GM23338 (cell line): ENCODE measurements at regions not wholly inside any gene's neighbourhood (a gene's known extent, or its start where the extent isn't known, plus 50 kb on each side); places are given as distances from the start of the nearest gene placed in this dataset.

ENCODE experiments used
- ATAC-seq: fragments of 200-7000 bp; cut with Tn5 transposase; 3 replicates; pipeline ENCODE4 v1.9.1; 2020
- DNase-seq: peaks from one replicate; pipeline ENCODE4 v3.0.0-alpha.2; 2015; ENCODE audit warnings: low spot score
- H2AFZ ChIP-seq: fragments of 200-600 bp; sonication (generic); 2 replicates; pipeline ENCODE4 v1.8.0; 2016; ENCODE audit warnings: antibody characterized with exemption, mild to moderate bottlenecking, moderate library complexity
- H3F3A ChIP-seq: fragments of 200-600 bp; sonication (generic); replicated peaks from 2 replicates; pipeline ENCODE4 v1.8.0; 2017; ENCODE audit warnings: antibody characterized with exemption, mixed run types, low read depth
- H3K27ac ChIP-seq: fragments of 200-600 bp; sonication (generic); 2 replicates; pipeline ENCODE4 v1.6.1; 2016; ENCODE audit warnings: low read depth
- H3K27me3 ChIP-seq: fragments of 200-600 bp; sonication (generic); 2 replicates; pipeline ENCODE4 v1.8.0; 2016; ENCODE audit warnings: mild to moderate bottlenecking, mixed run types, moderate library complexity; ENCODE audit not compliant: insufficient read depth
- H3K36me3 ChIP-seq: fragments of 200-600 bp; sonication (generic); 2 replicates; pipeline ENCODE4 v1.8.0; 2016; ENCODE audit warnings: mild to moderate bottlenecking; ENCODE audit not compliant: insufficient read depth
- H3K4me1 ChIP-seq: fragments of 200-600 bp; sonication (generic); 2 replicates; pipeline ENCODE4 v1.8.0; 2016; ENCODE audit warnings: mild to moderate bottlenecking, moderate library complexity; ENCODE audit not compliant: insufficient read depth
- H3K4me2 ChIP-seq: fragments of 200-600 bp; sonication (generic); 2 replicates; pipeline ENCODE4 v1.7.1; 2017; ENCODE audit warnings: mixed run types
- H3K4me3 ChIP-seq: fragments of 200-600 bp; sonication (generic); 2 replicates; pipeline ENCODE4 v1.6.1; 2016; ENCODE audit warnings: mixed run types
- H3K79me2 ChIP-seq: fragments of 200-600 bp; sonication (generic); replicated peaks from 2 replicates; pipeline ENCODE4 v1.8.0; 2017; ENCODE audit warnings: mild to moderate bottlenecking; ENCODE audit not compliant: insufficient read depth
- H3K9me2 ChIP-seq: fragments of 200-600 bp; sonication (generic); 2 replicates; pipeline ENCODE4 v1.8.0; 2017; ENCODE audit not compliant: insufficient read depth
- H4K20me1 ChIP-seq: fragments of 200-600 bp; sonication (generic); replicated peaks from 2 replicates; pipeline ENCODE4 v1.8.0; 2017; ENCODE audit warnings: mild to moderate bottlenecking; ENCODE audit not compliant: insufficient read depth
- H3K27ac Mint-ChIP-seq: 2 replicates; pipeline ENCODE4 v1.8.0; 2020; ENCODE audit warnings: inconsistent platforms, mild to moderate bottlenecking, moderate library complexity, mixed read lengths
- H3K27me3 Mint-ChIP-seq: 3 replicates; pipeline ENCODE4 v1.8.0; 2022; ENCODE audit warnings: low read depth, mild to moderate bottlenecking, moderate library complexity, mixed read lengths, inconsistent platforms; ENCODE audit not compliant: insufficient read depth, poor library complexity
- H3K36me3 Mint-ChIP-seq: 3 replicates; pipeline ENCODE4 v1.8.0; 2021; ENCODE audit warnings: low read depth, mild to moderate bottlenecking, inconsistent platforms, moderate library complexity, mixed read lengths
- H3K4me1 Mint-ChIP-seq: 3 replicates; pipeline ENCODE4 v1.8.0; 2020; ENCODE audit warnings: mild to moderate bottlenecking, inconsistent platforms, mixed read lengths
- H3K4me3 Mint-ChIP-seq: 3 replicates; pipeline ENCODE4 v1.8.0; 2021; ENCODE audit warnings: moderate library complexity, mild to moderate bottlenecking, inconsistent platforms, mixed read lengths
- H3K9me3 Mint-ChIP-seq: 3 replicates; pipeline ENCODE4 v1.8.0; 2020; ENCODE audit warnings: moderate library complexity, mild to moderate bottlenecking, inconsistent platforms, mixed read lengths
- CREB1 ChIP-seq: fragments of 250-450 bp; sonication (Bioruptor Pico); IDR thresholded peaks from 2 replicates; pipeline ENCODE4 v1.5.0; 2020; ENCODE audit warnings: low read depth, mild to moderate bottlenecking, moderate library complexity
- EZH2 ChIP-seq: fragments of 200-600 bp; sonication (generic); IDR thresholded peaks from one replicate; pipeline ENCODE4 v1.8.0; 2017; ENCODE audit warnings: antibody characterized with exemption, mild to moderate bottlenecking, low read depth; ENCODE audit not compliant: unreplicated experiment
- EZH2phosphoT487 ChIP-seq: fragments of 200-600 bp; sonication (generic); IDR thresholded peaks from one replicate; pipeline ENCODE4 v1.8.1; 2018; ENCODE audit warnings: antibody characterized with exemption; ENCODE audit not compliant: unreplicated experiment
- JUNB ChIP-seq: IDR thresholded peaks from one replicate; pipeline ENCODE4 v1.6.1; 2016; ENCODE audit warnings: antibody characterized with exemption; ENCODE audit not compliant: unreplicated experiment
- NANOG ChIP-seq: IDR thresholded peaks from 2 replicates; pipeline ENCODE4 v1.6.1; 2016; ENCODE audit warnings: antibody characterized with exemption, borderline replicate concordance
- POLR2AphosphoS5 ChIP-seq: IDR thresholded peaks from 2 replicates; pipeline ENCODE4 v1.6.1; 2016; ENCODE audit warnings: antibody characterized with exemption, low read depth
- STAT1 ChIP-seq: IDR thresholded peaks from one replicate; pipeline ENCODE4 v1.6.1; 2016; ENCODE audit warnings: antibody characterized with exemption; ENCODE audit not compliant: unreplicated experiment
- ZNF114 ChIP-seq: fragments of 250-450 bp; sonication (Bioruptor Pico); IDR thresholded peaks from 2 replicates; pipeline ENCODE4 v1.5.0; 2020; ENCODE audit warnings: mild to moderate bottlenecking, moderate library complexity
- ZNF331 ChIP-seq: fragments of 250-450 bp; sonication (Bioruptor Pico); IDR thresholded peaks from 2 replicates; pipeline ENCODE4 v1.5.0; 2020; ENCODE audit warnings: low read depth, mild to moderate bottlenecking, moderate library complexity
- TF ChIP-seq, protein P1 (sequence below): IDR thresholded peaks from one replicate; pipeline ENCODE4 v1.6.1; 2018; ENCODE audit warnings: antibody characterized with exemption; ENCODE audit not compliant: unreplicated experiment
- TF ChIP-seq, protein P2 (sequence below): IDR thresholded peaks from 2 replicates; pipeline ENCODE4 v1.6.1; 2016; ENCODE audit warnings: antibody characterized with exemption
- TF ChIP-seq, protein P3 (sequence below): fragments of 250-450 bp; sonication (Bioruptor Pico); IDR thresholded peaks from 2 replicates; pipeline ENCODE4 v1.5.0; 2020; ENCODE audit warnings: mild to moderate bottlenecking, moderate library complexity
- TF ChIP-seq, protein P4 (sequence below), 2 experiments: fragments of 200-600 bp in 1 of 2; sonication (generic) in 1 of 2; conservative IDR thresholded peaks; 2 replicates each; pipeline versions ENCODE4 v1.5.1 to v1.6.1; 2016 to 2017; ENCODE audit warnings: antibody characterized with exemption in 2 of 2, low read depth in 2 of 2, mild to moderate bottlenecking in 2 of 2, moderate library complexity in 1 of 2

DNA sequence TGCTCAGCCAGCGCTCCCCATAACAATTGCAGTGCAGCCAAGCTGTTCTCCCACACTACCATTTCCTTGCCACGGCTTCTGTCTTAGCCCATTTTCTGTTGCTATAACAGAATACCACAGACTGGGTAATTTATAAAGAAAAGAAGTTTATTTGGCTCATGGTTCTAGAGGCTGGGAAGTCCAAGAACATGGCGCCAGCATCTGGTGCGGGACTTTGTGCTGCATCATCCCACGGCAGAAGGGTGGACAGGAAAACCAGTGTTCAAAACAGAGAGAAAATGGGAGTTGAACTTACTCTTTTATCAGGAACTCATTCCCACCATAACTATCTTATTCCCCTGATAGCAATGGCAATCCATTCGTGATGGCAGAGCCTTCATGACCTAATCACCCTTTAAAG, 104.6 kb downstream of the FHDC1 start:
- Mint-ChIP-seq H3K27ac (no peak overlapping the region), H3K9me3 (peaks cover 13% of the 10 kb centered on the region; the same call in 2 of the 3 replicates), H3K4me3 (no peak overlapping the region), H3K4me1 (peaks cover 20% of the 10 kb centered on the region), H3K36me3 (peaks cover 16% of the 10 kb centered on the region; the same call in 2 of the 3 replicates), H3K27me3 (no peaks in the 10 kb centered on the region)
- Histone ChIP-seq H3K4me1 (peaks cover 17% of the 10 kb centered on the region), H3K4me3 (no peak overlapping the region), H3F3A (no peaks in the 10 kb centered on the region), H3K79me2 (no peaks in the 10 kb centered on the region), H3K9me2 (peaks cover 13% of the 10 kb centered on the region; the same call in 1 of the 2 replicates), H3K27ac (no peak overlapping the region), H3K27me3 (no peaks in the 10 kb centered on the region), H2AFZ (no peak overlapping the region), H4K20me1 (no peaks in the 10 kb centered on the region), H3K4me2 (no peak overlapping the region), H3K36me3 (peaks cover 12% of the 10 kb centered on the region)
- ATAC-seq (no peak), DNase-seq (no peak)
- TF ChIP-seq, protein P1, sequence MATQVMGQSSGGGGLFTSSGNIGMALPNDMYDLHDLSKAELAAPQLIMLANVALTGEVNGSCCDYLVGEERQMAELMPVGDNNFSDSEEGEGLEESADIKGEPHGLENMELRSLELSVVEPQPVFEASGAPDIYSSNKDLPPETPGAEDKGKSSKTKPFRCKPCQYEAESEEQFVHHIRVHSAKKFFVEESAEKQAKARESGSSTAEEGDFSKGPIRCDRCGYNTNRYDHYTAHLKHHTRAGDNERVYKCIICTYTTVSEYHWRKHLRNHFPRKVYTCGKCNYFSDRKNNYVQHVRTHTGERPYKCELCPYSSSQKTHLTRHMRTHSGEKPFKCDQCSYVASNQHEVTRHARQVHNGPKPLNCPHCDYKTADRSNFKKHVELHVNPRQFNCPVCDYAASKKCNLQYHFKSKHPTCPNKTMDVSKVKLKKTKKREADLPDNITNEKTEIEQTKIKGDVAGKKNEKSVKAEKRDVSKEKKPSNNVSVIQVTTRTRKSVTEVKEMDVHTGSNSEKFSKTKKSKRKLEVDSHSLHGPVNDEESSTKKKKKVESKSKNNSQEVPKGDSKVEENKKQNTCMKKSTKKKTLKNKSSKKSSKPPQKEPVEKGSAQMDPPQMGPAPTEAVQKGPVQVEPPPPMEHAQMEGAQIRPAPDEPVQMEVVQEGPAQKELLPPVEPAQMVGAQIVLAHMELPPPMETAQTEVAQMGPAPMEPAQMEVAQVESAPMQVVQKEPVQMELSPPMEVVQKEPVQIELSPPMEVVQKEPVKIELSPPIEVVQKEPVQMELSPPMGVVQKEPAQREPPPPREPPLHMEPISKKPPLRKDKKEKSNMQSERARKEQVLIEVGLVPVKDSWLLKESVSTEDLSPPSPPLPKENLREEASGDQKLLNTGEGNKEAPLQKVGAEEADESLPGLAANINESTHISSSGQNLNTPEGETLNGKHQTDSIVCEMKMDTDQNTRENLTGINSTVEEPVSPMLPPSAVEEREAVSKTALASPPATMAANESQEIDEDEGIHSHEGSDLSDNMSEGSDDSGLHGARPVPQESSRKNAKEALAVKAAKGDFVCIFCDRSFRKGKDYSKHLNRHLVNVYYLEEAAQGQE, result no peak
- TF ChIP-seq CREB1 (no peak), JUNB (no peak), ZNF114 (CRISPR knock-in tag) (no peak), NANOG (no peak), EZH2phosphoT487 (no peak), STAT1 (no peak), POLR2AphosphoS5 (no peak), EZH2 (no peak), ZNF331 (CRISPR knock-in tag) (no peak)
- TF ChIP-seq, protein P2, sequence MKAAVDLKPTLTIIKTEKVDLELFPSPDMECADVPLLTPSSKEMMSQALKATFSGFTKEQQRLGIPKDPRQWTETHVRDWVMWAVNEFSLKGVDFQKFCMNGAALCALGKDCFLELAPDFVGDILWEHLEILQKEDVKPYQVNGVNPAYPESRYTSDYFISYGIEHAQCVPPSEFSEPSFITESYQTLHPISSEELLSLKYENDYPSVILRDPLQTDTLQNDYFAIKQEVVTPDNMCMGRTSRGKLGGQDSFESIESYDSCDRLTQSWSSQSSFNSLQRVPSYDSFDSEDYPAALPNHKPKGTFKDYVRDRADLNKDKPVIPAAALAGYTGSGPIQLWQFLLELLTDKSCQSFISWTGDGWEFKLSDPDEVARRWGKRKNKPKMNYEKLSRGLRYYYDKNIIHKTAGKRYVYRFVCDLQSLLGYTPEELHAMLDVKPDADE, result no peak
- TF ChIP-seq, protein P3, sequence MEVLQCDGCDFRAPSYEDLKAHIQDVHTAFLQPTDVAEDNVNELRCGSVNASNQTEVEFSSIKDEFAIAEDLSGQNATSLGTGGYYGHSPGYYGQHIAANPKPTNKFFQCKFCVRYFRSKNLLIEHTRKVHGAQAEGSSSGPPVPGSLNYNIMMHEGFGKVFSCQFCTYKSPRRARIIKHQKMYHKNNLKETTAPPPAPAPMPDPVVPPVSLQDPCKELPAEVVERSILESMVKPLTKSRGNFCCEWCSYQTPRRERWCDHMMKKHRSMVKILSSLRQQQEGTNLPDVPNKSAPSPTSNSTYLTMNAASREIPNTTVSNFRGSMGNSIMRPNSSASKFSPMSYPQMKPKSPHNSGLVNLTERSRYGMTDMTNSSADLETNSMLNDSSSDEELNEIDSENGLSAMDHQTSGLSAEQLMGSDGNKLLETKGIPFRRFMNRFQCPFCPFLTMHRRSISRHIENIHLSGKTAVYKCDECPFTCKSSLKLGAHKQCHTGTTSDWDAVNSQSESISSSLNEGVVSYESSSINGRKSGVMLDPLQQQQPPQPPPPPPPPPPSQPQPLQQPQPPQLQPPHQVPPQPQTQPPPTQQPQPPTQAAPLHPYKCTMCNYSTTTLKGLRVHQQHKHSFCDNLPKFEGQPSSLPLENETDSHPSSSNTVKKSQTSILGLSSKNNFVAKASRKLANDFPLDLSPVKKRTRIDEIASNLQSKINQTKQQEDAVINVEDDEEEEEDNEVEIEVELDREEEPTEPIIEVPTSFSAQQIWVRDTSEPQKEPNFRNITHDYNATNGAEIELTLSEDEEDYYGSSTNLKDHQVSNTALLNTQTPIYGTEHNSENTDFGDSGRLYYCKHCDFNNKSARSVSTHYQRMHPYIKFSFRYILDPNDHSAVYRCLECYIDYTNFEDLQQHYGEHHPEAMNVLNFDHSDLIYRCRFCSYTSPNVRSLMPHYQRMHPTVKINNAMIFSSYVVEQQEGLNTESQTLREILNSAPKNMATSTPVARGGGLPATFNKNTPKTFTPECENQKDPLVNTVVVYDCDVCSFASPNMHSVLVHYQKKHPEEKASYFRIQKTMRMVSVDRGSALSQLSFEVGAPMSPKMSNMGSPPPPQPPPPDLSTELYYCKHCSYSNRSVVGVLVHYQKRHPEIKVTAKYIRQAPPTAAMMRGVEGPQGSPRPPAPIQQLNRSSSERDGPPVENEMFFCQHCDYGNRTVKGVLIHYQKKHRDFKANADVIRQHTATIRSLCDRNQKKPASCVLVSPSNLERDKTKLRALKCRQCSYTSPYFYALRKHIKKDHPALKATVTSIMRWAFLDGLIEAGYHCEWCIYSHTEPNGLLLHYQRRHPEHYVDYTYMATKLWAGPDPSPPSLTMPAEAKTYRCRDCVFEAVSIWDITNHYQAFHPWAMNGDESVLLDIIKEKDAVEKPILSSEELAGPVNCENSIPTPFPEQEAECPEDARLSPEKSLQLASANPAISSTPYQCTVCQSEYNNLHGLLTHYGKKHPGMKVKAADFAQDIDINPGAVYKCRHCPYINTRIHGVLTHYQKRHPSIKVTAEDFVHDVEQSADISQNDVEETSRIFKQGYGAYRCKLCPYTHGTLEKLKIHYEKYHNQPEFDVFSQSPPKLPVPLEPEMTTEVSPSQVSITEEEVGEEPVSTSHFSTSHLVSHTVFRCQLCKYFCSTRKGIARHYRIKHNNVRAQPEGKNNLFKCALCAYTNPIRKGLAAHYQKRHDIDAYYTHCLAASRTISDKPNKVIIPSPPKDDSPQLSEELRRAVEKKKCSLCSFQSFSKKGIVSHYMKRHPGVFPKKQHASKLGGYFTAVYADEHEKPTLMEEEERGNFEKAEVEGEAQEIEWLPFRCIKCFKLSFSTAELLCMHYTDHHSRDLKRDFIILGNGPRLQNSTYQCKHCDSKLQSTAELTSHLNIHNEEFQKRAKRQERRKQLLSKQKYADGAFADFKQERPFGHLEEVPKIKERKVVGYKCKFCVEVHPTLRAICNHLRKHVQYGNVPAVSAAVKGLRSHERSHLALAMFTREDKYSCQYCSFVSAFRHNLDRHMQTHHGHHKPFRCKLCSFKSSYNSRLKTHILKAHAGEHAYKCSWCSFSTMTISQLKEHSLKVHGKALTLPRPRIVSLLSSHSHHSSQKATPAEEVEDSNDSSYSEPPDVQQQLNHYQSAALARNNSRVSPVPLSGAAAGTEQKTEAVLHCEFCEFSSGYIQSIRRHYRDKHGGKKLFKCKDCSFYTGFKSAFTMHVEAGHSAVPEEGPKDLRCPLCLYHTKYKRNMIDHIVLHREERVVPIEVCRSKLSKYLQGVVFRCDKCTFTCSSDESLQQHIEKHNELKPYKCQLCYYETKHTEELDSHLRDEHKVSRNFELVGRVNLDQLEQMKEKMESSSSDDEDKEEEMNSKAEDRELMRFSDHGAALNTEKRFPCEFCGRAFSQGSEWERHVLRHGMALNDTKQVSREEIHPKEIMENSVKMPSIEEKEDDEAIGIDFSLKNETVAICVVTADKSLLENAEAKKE, result no peak
- TF ChIP-seq, protein P4, sequence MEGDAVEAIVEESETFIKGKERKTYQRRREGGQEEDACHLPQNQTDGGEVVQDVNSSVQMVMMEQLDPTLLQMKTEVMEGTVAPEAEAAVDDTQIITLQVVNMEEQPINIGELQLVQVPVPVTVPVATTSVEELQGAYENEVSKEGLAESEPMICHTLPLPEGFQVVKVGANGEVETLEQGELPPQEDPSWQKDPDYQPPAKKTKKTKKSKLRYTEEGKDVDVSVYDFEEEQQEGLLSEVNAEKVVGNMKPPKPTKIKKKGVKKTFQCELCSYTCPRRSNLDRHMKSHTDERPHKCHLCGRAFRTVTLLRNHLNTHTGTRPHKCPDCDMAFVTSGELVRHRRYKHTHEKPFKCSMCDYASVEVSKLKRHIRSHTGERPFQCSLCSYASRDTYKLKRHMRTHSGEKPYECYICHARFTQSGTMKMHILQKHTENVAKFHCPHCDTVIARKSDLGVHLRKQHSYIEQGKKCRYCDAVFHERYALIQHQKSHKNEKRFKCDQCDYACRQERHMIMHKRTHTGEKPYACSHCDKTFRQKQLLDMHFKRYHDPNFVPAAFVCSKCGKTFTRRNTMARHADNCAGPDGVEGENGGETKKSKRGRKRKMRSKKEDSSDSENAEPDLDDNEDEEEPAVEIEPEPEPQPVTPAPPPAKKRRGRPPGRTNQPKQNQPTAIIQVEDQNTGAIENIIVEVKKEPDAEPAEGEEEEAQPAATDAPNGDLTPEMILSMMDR (conservative IDR thresholded peaks at IDR 0.05; ENCODE audit: low read depth in 2 of 2), result no peak
